Right cardiac atrium (tissue), 5 donors: ENCODE measurements at regions not wholly inside any gene's neighbourhood (a gene's known extent, or its start where the extent isn't known, plus 50 kb on each side); places are given as distances from the start of the nearest gene placed in this dataset.
"Not testable (repeated sequence)": the region's sequence is repeated elsewhere in the genome, so short reads cannot be mapped to it uniquely, and the experiment has no call there.

Source experiments
- ATAC-seq, 2 donors: fragments of 200-7000 bp; cut with Tn5 transposase; one replicate each; pipeline versions ENCODE4 v1.8.0 to v1.9.1; 2020; ENCODE audit warnings: moderate library complexity in 2 of 2, mild to moderate bottlenecking in 1 of 2
- DNase-seq, 3 donors: peaks; one replicate each; pipeline ENCODE4 v3.0.0-alpha.2; 2020
- H3K27ac ChIP-seq: one replicate; pipeline ENCODE4 v1.5.1; 2013; ENCODE audit warnings: mild to moderate bottlenecking, low read length, control low read depth, moderate library complexity
- H3K27me3 ChIP-seq: one replicate; pipeline ENCODE4 v1.6.1; 2013; ENCODE audit not compliant: control insufficient read depth, insufficient read depth
- H3K4me1 ChIP-seq: one replicate; pipeline ENCODE4 v1.6.1; 2013; ENCODE audit warnings: low read length; ENCODE audit not compliant: control insufficient read depth, insufficient read depth
- H3K4me3 ChIP-seq: one replicate; pipeline ENCODE4 v1.5.1; 2013; ENCODE audit warnings: low read length, control low read depth
- H3K9me3 ChIP-seq: one replicate; pipeline ENCODE4 v1.6.1; 2013; ENCODE audit warnings: low read length; ENCODE audit not compliant: control insufficient read depth
- WGBS: extraction: QIAGEN DNeasy Blood & Tissue Kit; methylation state at CpG from one replicate; pipeline ENCODE4 v1.1.7; 2013; 5-methylcytosine and 5-hydroxymethylcytosine counted together
- intact Hi-C, 4 donors: fragments of 100-400 bp; cut with DNase I; formaldehyde crosslinking; loops; one replicate each; pipeline versions ENCODE4 v1.11.0 to v1.14.0; 2022 to 2023
- donor health status: healthy with polysubstance abuse.
- donor health status: DM: no; HTN: yes; CAD: no.
- donor health status: DM: no; HTN: no; CAD: no.
- donor health status: DM: no; HTN: yes; CAD: no; lungs with severe emphysema.
- donor health status: DM: yes; HTN: yes; CAD: no.

DNA sequence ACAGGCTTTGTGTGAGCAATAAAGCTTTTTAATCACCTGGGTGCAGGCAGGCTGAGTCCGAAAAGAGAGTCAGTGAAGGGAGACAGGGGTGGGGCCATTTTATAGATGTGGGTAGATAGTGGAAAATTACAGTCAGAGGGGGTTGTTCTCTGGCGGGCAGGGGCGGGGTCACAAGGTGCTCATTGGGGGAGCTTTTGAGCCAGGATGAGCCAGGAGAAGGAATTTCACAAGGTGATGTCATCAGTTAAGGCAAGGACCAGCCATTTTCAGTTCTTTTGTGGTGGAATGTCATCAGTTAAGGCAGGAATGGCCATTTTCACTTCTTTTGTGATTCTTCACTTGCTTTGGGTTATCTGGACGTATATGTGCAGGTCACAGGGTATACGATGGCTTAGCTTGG, 571.3 kb upstream of the PCDH7 start:
- intact Hi-C loops, H3K27me3 ChIP-seq, H3K9me3 ChIP-seq, H3K27ac ChIP-seq, H3K4me1 ChIP-seq, ATAC-seq, H3K4me3 ChIP-seq, DNase-seq: not testable (repeated sequence)
- WGBS: 81% methylated on average over 5 of the region's 5 CpGs

DNA sequence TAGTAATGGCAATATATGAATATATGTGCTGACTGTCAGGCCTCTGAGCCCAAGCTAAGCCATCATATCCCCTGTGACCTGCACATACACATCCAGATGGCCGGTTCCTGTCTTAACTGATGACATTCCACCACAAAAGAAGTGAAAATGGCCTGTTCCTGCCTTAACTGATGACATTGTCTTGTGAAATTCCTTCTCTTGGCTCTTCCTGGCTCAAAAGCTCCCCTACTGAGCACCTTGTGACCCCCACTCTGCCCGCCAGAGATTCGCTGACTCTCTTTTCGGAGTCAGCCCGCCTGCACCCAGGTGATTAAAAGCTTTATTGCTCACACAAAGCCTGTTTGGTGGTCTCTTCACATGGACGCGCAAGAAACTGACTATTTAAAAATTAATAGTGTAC, 570.6 kb upstream of the PCDH7 start:
- intact Hi-C loops, H3K9me3 ChIP-seq, H3K27me3 ChIP-seq, H3K4me1 ChIP-seq, ATAC-seq, H3K27ac ChIP-seq, DNase-seq, H3K4me3 ChIP-seq: not testable (repeated sequence)
- WGBS: 88% methylated on average over 7 of the region's 7 CpGs

DNA sequence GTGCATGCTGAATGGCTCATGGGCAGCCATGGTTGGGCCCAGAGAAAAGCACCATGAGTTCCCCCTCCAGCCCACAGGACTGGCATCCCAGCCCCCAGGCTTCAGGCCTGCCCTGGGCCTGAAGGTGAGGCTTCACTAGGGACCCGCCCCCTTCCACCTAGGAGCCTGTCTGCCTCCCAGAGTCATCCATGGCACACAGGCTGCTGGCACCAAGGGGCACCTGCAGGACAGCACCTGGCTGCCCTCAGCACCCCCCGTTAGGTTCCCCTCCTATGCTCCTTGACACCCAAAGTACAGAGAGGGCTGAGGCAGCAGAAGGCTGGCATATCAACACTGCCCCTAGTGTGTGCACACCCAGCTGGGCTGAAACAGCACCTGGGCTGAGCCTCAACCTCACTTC, 566.7 kb upstream of the PCDH7 start:
- no peak for ATAC-seq
- H3K9me3 ChIP-seq: no peaks in the 10 kb centered on the region
- DNase-seq: no peak
- intact Hi-C loops: no loop called here
- H3K27me3 ChIP-seq: no peaks in the 10 kb centered on the region
- no peak overlapping the region for H3K27ac ChIP-seq
- WGBS: 76% methylated on average over 2 of the region's 2 CpGs
- H3K4me3 ChIP-seq: no peak overlapping the region
- no peaks in the 10 kb centered on the region for H3K4me1 ChIP-seq

DNA sequence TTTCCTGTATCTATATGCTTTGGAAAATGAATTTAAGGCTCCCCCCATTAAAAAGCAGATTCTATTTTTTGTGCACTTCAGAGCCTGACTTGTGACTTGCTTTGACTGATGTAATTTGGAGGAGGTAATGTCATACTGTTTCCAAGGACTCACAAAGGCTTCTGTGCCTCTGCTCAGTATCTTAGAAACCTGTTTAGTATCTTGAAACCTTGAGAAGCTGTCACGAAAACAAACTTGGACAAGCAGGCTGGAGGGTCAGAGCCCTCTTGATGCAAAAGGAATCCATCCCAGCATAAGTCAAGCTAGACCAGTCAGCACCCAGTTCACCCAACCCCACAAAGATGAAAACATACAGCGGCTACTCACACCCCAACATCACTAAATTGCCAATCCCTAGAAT, 560.0 kb upstream of the PCDH7 start:
- WGBS: 47% methylated on average over 2 of the region's 2 CpGs
- no peak for DNase-seq
- no peak overlapping the region for H3K4me3 ChIP-seq
- no peaks in the 10 kb centered on the region for H3K9me3 ChIP-seq
- H3K27ac ChIP-seq: no peak overlapping the region
- ATAC-seq: no peak
- H3K4me1 ChIP-seq: no peaks in the 10 kb centered on the region
- intact Hi-C loops: no loop called here
- no peaks in the 10 kb centered on the region for H3K27me3 ChIP-seq

DNA sequence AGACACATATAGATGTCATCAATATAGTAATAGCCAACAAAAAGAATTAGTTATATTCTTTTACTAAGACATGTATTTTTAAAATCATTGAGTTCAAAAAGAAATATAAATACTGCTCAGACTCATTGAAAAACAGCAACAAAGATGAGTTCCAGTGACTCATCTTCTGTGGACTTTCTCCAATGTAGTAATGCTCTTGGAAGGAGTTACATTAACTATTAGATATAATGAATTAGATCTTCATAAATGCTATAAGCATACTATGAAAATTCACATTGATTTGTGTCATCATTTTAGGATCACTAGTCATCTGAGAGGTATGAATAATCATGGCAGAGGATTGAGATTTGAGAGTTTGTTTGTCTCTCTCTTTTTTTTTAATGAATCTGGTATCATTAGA, 547.8 kb upstream of the PCDH7 start:
- no peaks in the 10 kb centered on the region for H3K27me3 ChIP-seq
- H3K4me1 ChIP-seq: no peaks in the 10 kb centered on the region
- ATAC-seq (no peak), DNase-seq (no peak)
- H3K27ac ChIP-seq: no peak overlapping the region
- no peaks in the 10 kb centered on the region for H3K9me3 ChIP-seq
- H3K4me3 ChIP-seq: no peak overlapping the region
- intact Hi-C loops: no loop called here

DNA sequence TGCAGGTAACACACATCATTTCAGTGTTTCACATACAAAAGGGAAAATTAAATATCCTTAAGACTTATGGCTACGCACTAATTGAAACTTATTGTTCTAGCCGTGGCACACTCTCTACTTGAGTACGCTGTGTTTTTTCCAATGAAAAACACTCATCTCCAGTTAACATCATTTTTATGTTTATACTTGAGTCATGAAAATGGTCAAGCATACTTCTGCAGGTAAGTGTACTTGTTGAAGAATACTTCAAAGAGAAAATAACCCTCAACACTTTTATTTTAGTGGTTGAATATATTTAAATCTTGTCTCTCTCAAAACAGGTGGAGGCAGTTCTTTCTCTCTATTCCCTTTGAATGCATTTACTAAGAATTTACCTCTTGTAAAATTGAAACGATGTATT, 538.7 kb upstream of the PCDH7 start:
- H3K4me1 ChIP-seq: no peaks in the 10 kb centered on the region
- no peak overlapping the region for H3K4me3 ChIP-seq
- H3K9me3 ChIP-seq: no peaks in the 10 kb centered on the region
- H3K27me3 ChIP-seq: no peaks in the 10 kb centered on the region
- DNase-seq (no peak), ATAC-seq (no peak)
- 91% methylated on average over 4 of the region's 4 CpGs for WGBS
- no peak overlapping the region for H3K27ac ChIP-seq
- intact Hi-C loops: no loop called here

DNA sequence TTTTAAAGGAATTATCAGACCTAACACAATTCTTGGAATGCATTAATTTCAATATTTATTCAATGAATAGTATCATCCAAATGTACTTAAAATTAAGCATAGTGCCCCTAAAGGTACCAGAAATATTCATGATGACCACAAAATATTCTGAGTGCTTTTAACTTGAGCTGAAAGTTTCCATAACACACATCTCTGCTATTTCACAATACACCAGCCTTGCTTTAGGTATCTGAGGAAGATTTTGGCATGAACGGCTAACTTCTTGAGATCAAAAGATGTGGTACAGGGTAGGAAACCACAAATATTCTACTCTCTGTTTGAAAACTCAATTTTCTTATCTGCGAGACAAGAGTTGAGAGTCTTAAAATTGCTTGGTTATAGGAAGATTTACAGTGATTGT, 538.3 kb upstream of the PCDH7 start:
- no peak for DNase-seq
- no peak overlapping the region for H3K4me3 ChIP-seq
- intact Hi-C loops: no loop called here
- H3K4me1 ChIP-seq: no peaks in the 10 kb centered on the region
- 80% methylated on average over 2 of the region's 2 CpGs for WGBS
- no peak for ATAC-seq
- H3K27ac ChIP-seq: no peak overlapping the region
- no peaks in the 10 kb centered on the region for H3K27me3 ChIP-seq
- H3K9me3 ChIP-seq: no peaks in the 10 kb centered on the region

DNA sequence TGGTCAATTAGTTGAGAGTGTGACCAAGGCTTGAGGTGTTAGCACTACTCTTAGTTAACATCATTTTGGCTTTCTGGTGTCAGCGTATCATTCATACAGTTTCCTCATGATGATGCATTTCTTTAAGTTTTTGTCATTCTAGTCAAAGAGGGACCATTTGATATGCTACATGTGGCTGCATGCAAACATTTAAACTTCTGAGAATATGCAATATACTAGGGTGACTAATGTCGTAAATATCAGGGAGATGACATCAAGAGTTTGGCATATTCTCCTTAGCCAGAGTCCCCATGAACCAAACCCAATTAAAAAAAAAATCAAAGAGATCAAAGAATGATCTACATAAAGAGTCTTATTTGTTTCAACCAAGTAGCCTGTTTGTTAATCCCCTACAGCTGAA, 537.4 kb upstream of the PCDH7 start:
- Histone ChIP-seq H3K4me1 (no peaks in the 10 kb centered on the region), H3K9me3 (no peaks in the 10 kb centered on the region), H3K27me3 (no peaks in the 10 kb centered on the region), H3K27ac (no peak overlapping the region), H3K4me3 (no peak overlapping the region)
- ATAC-seq (no peak), DNase-seq (no peak)
- intact Hi-C loops: no loop called here
- WGBS: 90% methylated on average over 2 of the region's 2 CpGs

DNA sequence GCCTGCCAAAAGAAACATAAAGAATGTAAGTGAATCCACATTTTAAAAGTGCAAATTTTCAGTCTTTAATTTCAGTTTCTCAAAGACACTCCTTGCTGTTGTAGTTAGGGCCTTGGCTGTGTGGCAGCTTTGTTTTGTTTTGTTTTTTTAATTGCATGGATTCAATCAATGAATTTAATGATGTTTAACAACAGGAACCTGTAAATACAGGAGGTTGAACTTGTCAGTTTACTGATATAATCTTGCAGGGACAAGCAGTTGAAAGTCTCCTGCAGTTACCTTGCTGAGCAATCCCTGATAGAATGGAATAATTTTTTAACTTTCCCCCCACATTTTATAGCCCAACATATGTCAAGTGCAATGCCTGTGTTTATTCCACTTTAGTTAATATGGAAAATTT, 528.3 kb upstream of the PCDH7 start:
- Histone ChIP-seq H3K4me3 (no peak overlapping the region), H3K27ac (no peak overlapping the region), H3K9me3 (no peaks in the 10 kb centered on the region), H3K4me1 (no peaks in the 10 kb centered on the region), H3K27me3 (no peaks in the 10 kb centered on the region)
- no peak for DNase-seq
- ATAC-seq: no peak
- intact Hi-C loops: no loop called here

DNA sequence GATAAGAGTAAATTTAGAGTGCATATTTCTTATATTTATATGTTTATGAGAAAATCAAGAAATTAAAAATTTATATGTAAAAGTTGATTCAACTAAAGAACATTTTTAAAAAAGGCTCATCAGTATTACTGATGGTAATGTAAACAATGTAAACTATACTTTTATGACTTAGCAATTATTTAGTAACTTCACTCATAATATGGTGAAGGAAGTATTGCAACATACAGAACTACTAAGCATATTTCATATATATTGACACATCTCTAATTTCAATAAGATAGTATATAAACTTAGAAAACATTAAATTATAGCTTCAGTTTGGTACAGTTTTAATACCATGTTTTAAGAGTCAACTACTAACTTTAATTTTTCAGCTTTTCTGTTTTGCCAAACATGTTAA, 512.8 kb upstream of the PCDH7 start:
- DNase-seq (no peak), ATAC-seq (no peak)
- Histone ChIP-seq H3K4me1 (no peaks in the 10 kb centered on the region), H3K9me3 (no peaks in the 10 kb centered on the region), H3K27me3 (no peaks in the 10 kb centered on the region), H3K4me3 (no peak overlapping the region), H3K27ac (no peak overlapping the region)
- intact Hi-C loops: no loop called here

DNA sequence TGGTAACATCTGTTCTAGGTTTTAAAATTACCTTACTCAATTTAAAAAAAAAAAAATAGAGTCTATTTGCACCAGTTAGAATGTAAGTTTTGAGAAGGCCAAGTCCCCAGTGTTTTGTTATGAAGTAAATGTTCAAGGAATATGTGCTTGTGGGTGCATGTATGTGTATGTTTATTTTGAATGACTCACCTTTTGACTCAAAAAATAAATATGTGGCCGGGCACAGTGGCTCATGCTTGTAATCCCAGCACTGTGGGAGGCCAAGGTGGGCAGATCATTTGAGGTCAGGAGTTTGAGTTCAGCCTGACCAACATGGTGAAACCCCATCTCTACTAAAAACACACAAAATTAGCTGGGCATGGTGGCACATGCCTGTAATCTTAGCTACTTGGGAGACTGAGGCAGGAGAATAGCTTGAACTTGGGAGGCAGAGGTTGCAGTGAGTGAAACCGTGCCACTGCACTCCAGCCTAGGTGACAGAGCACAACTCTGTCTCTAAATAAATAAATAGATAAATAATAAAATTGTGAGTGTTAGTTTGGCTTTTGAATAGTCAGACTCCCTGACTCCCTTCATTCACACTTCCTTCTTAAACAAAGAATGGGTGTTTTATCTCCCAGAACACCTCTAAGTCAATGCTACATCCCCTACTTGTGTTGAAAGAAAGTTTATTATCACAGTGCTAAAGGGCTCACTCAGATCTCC, 511.3 kb upstream of the PCDH7 start:
- DNase-seq: no peak
- Histone ChIP-seq H3K4me1 (no peaks in the 10 kb centered on the region), H3K27ac (no peak overlapping the region), H3K4me3 (no peak overlapping the region), H3K9me3 (no peaks in the 10 kb centered on the region), H3K27me3 (no peaks in the 10 kb centered on the region)
- ATAC-seq: no peak
- WGBS: 55% methylated on average over 2 of the region's 2 CpGs
- intact Hi-C loops: no loop called here

DNA sequence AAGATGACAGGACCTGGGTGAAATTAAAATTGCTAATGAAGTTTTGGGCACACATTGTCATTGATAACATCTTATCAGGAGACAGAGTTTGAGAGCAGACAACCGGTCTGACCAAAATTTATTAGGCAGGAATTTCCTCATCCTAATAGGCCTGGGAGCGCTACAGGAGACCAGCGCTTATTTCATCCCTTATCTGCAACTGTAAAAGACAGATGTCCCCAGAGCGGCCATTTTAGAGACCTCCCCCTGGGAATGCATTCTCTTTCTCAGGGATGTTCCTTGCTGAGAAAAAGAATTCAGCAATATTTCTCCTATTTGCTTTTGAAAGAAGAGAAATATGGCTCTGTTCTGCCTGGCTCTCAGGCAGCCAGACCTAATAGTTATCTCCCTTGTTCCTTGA, 504.2 kb upstream of the PCDH7 start:
- H3K4me1 ChIP-seq, H3K27ac ChIP-seq, ATAC-seq, intact Hi-C loops, H3K4me3 ChIP-seq, DNase-seq, H3K9me3 ChIP-seq, H3K27me3 ChIP-seq: not testable (repeated sequence)
- WGBS: 92% methylated on average over 4 of the region's 4 CpGs
